HEK293T (cell line): ENCODE measurements at regions not wholly inside any gene's neighbourhood (a gene's known extent, or its start where the extent isn't known, plus 50 kb on each side); places are given as distances from the start of the nearest gene placed in this dataset.

Source experiments
- ARNT ChIP-seq: fragments of 450-650 bp; IDR thresholded peaks from 2 replicates; pipeline ENCODE4 v1.6.1; 2017; ENCODE audit warnings: mild to moderate bottlenecking
- BHLHE40 ChIP-seq: fragments of 450-650 bp; IDR thresholded peaks from 2 replicates; pipeline ENCODE4 v1.6.1; 2016; ENCODE audit warnings: mild to moderate bottlenecking, moderate library complexity, borderline replicate concordance
- CTBP1 ChIP-seq: fragments of 450-650 bp; IDR thresholded peaks from 2 replicates; pipeline ENCODE4 v1.6.1; 2016; ENCODE audit warnings: borderline replicate concordance
- ELF4 ChIP-seq: fragments of 450-650 bp; IDR thresholded peaks from 2 replicates; pipeline ENCODE4 v1.6.1; 2017; ENCODE audit warnings: antibody characterized with exemption
- FOXA1 ChIP-seq: fragments of 450-650 bp; IDR thresholded peaks from 2 replicates; pipeline ENCODE4 v1.6.1; 2016; ENCODE audit warnings: mild to moderate bottlenecking
- FOXK2 ChIP-seq: fragments of 450-650 bp; IDR thresholded peaks from 2 replicates; pipeline ENCODE4 v1.6.1; 2016; ENCODE audit warnings: mild to moderate bottlenecking
- FOXM1 ChIP-seq: fragments of 450-650 bp; IDR thresholded peaks from 2 replicates; pipeline ENCODE4 v1.6.1; 2017; ENCODE audit warnings: mild to moderate bottlenecking, borderline replicate concordance
- L3MBTL2 ChIP-seq: fragments of 450-650 bp; conservative IDR thresholded peaks from 2 replicates; pipeline ENCODE4 v1.6.1; 2016; ENCODE audit warnings: mild to moderate bottlenecking
- LEF1 ChIP-seq: fragments of 450-650 bp; IDR thresholded peaks from 2 replicates; pipeline ENCODE4 v1.6.1; 2017; ENCODE audit warnings: mild to moderate bottlenecking, borderline replicate concordance
- SP1 ChIP-seq: fragments of 450-650 bp; IDR thresholded peaks from 2 replicates; pipeline ENCODE4 v1.6.1; 2017
- SUZ12 ChIP-seq: fragments of 450-650 bp; IDR thresholded peaks from 2 replicates; pipeline ENCODE4 v1.6.1; 2016; ENCODE audit warnings: mild to moderate bottlenecking
- TARDBP ChIP-seq: fragments of 450-650 bp; IDR thresholded peaks from 2 replicates; pipeline ENCODE4 v1.6.1; 2016
- ZNF384 ChIP-seq: fragments of 450-650 bp; IDR thresholded peaks from 2 replicates; pipeline ENCODE4 v1.6.1; 2016

DNA sequence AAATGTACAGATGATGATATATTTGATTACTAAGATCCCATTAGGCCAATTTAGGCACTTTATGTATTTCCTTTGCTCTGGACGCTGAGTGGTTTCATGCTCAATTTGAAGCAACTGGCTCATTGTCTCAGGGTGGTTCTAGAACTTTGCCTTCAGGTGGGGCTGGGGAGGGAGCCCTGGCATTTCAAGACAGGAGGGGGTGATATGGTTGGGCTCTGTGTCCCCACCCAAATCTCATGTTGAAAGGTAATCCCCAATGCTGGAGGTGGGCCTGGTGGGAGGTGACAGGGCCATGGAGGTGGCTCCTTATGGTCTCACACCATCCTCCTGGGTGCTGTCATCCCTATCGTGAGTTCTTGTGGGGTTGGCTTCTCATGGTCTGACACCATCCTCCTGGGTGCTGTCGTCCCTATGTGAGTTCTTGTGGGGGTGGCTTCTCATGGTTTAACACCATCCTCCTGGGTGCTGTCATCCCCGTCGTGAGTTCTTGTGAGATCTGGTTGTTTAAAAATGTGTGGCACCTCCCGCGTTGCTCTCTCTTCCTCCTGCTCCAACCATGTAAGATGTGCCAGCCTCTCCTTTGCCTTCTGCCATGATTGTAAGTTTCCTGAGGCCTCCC is 151.5 kb upstream of the KLF6 start:
- TF ChIP-seq SP1 (no peak), FOXM1 (no peak), BHLHE40 (no peak), FOXK2 (no peak), TARDBP (no peak), SUZ12 (no peak), ELF4 (no peak), ZNF384 (no peak), FOXA1 (no peak), CTBP1 (no peak), ARNT (no peak), L3MBTL2 (no peak), LEF1 (no peak)
